ENCODE measurements at regions not wholly inside any gene's neighbourhood (a gene's known extent, or its start where the extent isn't known, plus 50 kb on each side); places are given as distances from the start of the nearest gene placed in this dataset.

GRCh38 chr2:63673865-63674533 is 85.2 kb downstream of the MDH1 start:
- TF ChIP-seq, protein P1, sequence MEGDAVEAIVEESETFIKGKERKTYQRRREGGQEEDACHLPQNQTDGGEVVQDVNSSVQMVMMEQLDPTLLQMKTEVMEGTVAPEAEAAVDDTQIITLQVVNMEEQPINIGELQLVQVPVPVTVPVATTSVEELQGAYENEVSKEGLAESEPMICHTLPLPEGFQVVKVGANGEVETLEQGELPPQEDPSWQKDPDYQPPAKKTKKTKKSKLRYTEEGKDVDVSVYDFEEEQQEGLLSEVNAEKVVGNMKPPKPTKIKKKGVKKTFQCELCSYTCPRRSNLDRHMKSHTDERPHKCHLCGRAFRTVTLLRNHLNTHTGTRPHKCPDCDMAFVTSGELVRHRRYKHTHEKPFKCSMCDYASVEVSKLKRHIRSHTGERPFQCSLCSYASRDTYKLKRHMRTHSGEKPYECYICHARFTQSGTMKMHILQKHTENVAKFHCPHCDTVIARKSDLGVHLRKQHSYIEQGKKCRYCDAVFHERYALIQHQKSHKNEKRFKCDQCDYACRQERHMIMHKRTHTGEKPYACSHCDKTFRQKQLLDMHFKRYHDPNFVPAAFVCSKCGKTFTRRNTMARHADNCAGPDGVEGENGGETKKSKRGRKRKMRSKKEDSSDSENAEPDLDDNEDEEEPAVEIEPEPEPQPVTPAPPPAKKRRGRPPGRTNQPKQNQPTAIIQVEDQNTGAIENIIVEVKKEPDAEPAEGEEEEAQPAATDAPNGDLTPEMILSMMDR (IDR thresholded peaks at IDR 0.05 in 4 of 5, conservative IDR thresholded peaks at IDR 0.05 in 1 of 5) = no peak
- no peak for TF ChIP-seq POLR2A (IDR thresholded peaks at IDR 0.05)

Measured in gastrocnemius medialis (tissue), 4 donors.